HG03469 (cell line): ENCODE measurements at regions not wholly inside any gene's neighbourhood (a gene's known extent, or its start where the extent isn't known, plus 50 kb on each side); places are given as distances from the start of the nearest gene placed in this dataset.
"Not testable (repeated sequence)": the region's sequence is repeated elsewhere in the genome, so short reads cannot be mapped to it uniquely, and the experiment has no call there.

Experiments
- ATAC-seq: cut with Tn5 transposase; IDR thresholded peaks from one replicate; pipeline ENCODE4 v1.9.1; 2021; ENCODE audit warnings: mild to moderate bottlenecking, moderate library complexity, moderate number of reproducible peaks; ENCODE audit not compliant: unreplicated experiment

DNA sequence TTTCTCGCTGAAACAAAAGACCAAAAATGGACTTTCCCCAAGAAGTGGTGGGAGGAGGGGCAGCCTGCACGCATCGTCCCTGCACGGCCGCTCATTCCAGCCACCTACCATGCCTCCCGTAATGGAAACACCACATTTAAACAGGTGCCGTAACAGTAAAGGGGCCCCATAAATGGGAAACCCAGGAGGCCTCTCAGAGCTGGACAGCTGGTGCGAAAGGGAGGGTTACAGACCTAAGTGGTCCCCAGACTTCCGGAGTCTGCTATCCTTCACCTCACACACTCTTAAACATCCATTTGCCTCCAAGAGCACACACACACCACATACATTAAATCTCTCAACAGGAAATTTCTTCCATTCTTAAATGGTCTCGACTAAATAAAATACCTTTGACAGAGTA, 120.7 kb upstream of the SOD1 start:
- ATAC-seq: no peak

DNA sequence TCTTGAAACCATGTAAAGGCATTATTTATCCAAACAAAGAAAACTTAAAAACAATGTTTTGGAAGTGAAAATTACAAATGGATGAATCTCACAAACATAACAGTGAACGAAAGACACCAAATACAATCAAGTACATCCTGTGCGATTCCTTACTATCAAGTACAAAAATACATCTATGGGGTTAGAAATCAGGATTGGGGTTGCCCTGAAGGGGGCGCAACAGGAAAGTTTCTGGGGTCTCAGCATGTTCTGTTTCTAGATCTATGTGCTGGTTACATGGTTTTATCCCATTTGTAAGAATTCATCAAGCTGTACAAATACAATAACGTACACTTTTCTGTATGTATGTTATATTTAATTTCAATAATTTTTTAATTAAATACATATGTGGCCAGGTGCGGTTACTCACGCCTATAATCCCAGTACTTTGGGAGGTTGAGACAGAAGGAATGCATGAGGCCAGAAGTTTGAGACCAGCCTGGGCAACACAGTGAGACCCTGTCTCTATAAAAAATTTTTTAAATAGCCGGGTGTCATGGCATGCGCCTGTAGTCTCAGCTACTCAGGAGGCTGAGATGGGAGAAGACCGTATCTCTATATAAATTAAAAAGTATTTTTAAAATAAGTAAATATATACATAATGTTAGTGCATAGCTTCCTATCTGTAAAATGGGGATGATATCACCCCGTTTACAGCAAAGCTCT, 121.5 kb upstream of the SOD1 start:
- no peak for ATAC-seq

DNA sequence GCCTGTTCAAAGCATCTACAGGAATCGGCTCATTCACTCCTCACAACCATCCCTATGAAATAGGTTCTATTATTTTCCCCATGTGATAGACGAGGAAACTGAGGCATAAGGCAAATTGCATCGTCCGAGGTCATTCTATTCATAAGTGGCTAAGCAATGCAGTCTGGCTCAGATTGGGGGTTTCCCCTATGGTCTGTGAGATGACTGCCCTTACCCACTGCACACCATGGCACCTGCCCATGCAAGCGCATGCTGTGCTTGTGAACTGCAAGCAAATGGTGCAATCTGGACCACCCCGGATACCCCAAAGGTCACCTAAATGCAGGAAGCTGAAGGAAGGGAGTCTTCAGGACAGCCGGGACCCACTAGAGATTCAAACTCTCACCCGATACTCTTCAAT, 123.4 kb upstream of the SOD1 start:
- no peak for ATAC-seq

DNA sequence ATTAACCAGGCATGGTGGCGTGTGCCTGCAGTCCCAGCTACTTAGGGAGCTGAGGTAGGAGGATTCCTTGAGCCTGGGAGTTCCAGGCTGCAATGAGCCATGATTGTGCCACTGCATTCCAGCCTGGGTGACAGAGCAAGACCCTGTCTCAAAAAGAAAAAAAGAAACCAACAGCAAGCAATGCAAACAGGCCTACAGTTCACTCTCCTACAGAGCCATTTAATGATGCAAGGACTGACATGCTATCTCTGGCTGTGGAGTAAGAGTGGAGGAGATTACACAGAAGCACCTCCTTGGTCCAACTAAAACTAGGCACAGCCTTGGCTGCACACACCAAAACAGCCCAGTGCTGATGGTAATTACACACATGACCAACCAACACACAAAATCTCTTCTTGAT, 127.5 kb upstream of the SOD1 start:
- no peak for ATAC-seq

DNA sequence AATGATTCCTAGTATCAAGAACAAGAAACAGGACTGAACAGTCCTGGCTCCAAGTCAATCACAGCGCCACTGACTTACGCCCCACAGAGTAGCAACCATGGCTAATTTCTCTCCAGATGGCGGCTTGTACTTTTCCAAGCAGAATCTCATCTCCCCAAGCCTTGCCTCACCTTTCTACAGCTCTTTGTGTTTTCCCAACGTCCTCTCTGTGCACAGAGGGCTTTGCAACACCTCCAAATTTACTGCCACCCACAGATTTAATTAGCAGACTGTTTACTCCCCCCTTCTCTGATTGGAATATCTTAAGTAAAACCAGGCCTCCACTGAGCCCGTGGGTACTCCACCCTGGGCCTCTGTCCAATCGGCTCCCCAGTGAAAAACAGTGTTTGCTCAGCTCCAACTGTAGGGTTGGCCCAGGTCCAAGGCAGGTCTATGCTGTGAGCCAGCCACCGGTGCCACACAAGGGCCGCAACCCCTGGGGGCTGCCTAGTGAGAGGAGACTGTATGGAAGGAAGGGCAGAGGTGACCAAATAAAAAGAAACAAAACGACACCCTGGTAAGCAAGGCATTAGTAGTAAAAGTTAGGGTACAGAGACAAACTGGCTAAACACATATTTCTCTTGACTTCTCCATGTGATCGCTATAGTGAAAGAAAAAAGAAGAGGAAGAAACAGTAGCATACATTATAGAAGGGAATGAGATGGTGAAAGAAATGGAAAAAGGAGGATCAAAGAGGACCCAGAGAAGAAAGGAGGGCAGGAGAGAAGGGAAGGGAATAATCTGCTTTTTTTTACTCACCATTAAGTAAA, 128.4 kb upstream of the SOD1 start:
- ATAC-seq: no peak

DNA sequence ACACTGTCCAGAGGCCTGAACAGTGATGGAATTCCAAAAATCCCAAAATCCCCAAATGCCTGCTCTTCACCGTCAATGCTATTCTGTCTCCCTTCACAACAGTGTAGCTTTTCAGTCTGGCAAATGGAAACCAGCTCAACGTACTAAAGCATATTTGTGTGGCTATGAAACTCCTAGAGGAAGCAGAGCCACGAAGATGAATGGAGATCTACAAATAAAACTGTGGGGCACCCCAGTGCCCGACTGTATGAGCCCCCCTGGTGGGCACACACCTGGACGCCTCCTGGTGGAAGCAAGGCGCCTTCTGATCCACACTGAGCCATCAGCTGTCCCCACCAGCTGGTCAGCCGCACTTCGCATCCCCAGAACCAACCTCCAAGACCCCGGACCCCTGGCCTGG, 129.1 kb upstream of the SOD1 start:
- no peak for ATAC-seq

DNA sequence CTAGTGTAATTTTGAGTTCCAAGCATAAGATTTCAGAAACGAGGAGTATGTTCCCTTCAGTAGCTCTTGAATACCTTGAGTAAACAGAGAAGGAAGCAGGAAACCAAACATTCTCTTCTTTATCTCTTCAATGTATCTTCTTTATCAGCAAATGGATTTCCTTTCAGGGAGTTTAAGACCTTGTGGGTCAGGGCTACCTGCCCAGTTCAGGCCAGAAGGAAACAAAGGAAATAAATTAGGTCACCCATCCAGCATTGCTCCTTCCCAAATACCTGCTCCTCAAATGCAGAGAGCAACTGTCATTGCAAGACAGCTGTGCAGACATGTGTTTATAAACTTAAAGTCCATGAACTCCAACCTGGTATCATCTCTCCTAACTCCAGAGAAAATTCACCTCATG, 130.1 kb upstream of the SOD1 start:
- no peak for ATAC-seq

DNA sequence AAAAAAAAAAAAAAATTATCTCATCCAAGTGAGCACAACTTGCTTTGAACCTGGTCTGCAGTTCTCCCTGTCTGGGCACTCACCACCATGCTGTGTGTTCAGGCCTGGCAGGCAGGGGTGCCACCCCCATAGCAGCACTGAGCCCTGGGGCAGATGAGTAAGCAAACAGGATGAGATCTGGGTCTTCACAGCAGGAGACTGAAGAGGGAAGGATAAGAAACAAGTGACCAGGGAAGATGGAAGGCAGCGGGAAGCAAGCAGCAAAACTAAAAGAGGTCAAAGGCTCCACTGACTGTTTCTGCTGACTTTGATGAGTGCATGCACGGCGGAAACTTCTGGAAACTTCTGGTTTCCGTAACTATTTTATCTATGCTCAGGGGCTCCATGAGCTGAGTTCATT, 133.5 kb upstream of the SOD1 start:
- ATAC-seq: no peak

DNA sequence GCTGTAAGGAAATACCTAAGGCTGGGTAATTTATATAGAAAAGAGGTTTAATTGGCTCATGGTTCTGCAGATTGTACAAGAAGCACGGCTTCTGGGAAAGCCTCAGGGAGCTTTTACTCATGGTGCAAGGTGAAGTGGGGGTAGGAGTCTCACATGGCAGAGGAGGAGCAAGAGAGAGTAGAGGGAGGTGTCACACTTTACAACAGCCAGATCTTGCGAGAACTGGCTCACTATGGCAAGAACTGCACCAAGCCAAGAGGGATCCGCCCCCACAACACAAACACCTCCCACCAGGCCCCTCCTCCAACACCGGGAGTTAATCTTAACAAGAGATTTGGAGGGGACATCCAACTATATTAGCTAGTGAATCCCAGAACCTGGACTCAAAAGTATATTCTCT, 135.4 kb upstream of the SOD1 start:
- ATAC-seq: no peak

DNA sequence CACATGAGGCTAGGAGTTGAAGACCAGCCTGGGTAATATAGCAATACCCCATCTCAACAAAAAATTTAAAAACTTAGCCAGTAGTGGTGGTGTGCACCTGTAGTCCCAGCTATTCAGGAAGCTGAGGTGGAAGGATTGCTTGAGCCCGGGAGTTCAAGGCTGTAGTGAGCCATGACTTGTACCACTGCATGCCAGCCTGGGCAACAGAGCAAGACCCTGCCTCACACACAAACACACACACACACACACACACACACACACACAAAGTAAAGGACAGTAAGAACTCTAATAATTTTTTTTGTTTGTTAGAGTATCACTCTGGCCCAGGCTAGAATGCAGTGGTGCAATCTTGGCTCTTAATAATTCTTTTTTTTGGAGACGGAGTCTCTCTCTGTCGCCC, 138.0 kb upstream of the SOD1 start:
- no peak for ATAC-seq

DNA sequence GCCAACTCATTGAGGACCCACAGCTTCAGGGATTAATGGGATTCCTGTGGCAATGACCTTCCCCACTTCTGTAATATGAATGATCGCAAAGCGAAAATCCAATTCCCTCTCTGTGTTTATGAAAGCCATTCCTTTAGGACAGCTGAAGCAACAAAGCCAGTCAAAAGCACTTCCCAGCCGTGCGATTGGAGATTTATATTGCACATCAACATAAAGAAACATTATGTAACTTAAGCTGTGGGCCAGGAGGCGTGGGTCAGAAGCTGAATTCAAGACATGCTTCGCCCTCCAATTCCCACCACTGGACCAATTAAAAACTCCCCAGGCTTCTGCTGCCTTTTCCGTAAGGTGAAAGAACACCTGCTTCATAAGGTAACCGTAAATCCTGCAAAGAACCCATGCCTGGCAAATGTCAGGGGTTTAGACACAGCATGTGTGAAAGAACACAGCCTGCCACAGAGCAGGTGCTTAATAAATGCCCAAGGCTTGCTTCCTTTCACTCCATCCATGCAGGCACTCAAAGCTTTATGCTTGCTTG, 138.9 kb upstream of the SOD1 start:
- no peak for ATAC-seq

DNA sequence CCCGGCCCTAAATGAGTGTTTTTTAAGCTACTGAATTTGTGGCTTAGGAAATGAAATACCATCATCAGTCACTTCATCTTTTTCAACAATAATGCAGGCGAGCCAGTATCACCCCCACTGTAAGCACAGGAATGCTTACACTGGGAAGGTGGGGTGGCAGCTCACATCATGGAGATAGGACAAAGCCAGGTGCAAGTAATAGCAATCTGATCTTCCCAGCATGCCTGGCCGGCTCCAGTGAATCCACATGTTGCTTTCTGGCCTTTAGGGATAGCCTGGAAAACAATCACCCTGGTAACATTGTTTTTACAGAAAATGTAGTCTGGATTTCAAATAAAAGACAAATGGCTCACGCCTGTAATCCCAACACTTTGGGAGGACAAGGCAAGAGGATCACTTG, 140.9 kb upstream of the SOD1 start:
- no peak for ATAC-seq

DNA sequence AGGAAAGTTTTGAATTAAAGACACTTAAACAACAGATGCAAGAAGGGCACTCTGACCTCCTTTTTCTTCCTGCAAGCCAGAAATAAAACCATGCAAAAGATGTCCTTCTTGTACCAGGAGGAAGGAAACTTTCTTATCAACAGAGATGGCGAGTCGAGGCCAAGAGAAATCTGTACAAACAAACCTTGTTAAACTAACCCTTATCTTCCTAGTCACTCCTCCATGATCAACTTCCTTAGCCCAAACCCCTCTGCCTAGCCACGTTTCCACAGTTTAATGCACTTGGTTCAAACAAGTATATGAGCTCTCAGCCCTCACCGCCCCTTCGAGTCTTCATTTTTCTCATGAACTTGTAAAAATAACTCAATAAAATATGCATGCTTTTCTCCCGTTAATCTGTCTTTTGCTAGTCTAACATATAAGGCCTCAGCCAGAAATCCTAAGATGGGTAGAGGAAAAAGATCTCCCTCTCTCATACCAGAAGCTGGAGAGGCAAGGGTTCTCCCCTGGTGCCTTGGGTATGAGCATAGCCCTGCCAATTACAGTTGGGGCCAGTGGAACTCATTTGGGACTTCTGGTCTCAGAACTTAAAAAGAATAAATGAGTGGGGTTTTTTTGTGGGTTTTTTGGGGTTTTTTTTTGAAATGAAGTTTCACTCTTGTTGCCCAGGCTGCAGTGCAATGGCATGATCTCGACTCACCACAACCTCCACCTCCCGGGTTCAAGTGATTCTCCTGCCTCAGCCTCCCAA, 141.7 kb upstream of the SOD1 start:
- ATAC-seq: no peak

DNA sequence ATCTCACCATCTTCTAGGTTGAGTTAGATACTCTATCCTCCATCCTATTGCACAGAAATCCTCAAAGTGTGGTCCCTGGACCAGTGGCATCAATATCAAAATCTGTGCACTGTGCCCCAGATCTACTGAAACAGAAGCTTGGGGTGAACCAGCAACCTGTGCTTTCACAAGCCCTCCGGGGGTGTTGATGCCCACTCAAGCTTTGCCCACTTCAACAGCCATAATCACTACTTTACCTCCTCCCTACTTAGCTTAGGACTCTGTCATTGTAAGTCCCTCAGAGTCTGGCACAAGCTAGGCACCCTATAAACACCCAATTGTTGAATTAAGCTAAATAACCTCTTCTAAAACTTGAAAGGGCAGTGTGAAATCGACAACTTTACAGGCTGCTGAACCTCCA, 144.2 kb upstream of the SOD1 start:
- no peak for ATAC-seq

DNA sequence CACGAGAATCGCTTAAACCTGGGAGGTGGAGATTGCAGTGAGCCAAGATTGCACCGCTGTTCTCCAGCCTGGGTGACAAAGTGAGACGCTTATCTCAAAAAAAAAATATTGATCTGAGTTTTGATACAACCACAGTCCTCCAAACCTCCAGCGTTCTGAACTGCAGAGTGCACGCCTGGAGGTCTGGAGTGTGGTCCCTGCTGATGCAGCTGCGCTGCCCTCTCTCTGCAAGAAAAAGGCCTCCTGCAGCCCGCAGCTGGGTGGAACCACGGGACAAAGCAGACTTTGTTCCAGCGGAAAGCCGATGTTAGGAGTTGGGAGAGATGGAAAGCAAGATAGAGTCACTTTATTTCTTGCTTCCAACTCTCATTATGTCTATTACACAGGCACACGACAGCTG, 144.9 kb upstream of the SOD1 start:
- ATAC-seq: no peak

DNA sequence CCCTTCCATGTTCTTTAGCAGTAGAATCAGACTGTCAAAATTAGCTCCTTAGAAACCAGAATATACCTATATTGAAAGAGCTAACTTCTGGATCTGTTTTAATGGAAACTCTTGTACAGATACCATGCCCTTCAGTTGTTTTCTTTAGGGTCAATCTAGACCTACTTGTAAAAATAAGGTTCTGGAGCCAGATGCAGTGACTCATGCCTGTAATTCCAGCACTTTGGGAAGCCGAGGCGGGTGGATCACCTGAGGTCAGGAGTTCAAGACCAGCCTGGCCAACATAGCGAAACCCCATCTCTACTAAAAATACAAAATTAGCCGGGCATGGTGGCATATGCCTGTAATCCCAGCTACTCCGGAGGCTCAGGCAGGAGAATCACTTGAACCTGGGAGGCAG, 146.0 kb upstream of the SOD1 start:
- ATAC-seq: not testable (repeated sequence)

DNA sequence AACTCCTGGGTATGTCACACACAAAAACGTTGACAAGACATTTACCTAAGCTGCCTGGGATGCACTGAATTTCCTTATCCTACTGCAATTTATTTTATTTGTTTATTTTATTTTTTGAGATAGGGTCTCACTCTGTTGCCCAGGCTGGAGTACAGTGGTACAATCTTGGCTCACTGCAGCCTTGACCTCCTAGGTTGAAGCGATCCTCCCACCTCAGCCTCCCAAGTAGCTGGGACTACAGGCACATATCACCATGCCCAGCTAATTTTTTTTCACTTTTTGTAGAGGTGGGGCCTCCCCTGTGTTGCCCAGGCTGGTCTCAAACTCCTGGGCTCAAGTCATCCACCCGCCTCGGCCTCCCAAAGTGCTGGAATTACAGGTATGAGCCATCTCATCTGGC, 147.5 kb upstream of the SOD1 start:
- ATAC-seq: not testable (repeated sequence)

DNA sequence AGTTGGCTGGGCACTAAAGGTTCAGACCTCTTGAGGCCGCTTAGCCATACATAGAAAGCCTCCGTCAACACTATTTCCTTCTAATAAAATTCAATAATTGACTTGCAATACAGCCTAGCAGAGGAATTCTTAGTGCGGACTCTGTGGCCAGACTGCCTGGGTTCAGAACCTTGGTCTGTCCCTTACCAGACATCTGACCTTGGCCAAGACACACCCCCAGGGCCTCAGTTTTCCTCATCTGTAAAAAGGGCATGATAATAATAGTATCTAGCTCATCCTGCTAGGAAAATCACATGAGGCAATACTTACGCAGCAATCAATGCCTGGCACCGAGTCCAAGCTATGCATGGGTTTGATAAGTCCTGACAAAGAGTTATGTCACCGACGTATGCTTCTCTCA, 148.2 kb upstream of the SOD1 start:
- no peak for ATAC-seq

DNA sequence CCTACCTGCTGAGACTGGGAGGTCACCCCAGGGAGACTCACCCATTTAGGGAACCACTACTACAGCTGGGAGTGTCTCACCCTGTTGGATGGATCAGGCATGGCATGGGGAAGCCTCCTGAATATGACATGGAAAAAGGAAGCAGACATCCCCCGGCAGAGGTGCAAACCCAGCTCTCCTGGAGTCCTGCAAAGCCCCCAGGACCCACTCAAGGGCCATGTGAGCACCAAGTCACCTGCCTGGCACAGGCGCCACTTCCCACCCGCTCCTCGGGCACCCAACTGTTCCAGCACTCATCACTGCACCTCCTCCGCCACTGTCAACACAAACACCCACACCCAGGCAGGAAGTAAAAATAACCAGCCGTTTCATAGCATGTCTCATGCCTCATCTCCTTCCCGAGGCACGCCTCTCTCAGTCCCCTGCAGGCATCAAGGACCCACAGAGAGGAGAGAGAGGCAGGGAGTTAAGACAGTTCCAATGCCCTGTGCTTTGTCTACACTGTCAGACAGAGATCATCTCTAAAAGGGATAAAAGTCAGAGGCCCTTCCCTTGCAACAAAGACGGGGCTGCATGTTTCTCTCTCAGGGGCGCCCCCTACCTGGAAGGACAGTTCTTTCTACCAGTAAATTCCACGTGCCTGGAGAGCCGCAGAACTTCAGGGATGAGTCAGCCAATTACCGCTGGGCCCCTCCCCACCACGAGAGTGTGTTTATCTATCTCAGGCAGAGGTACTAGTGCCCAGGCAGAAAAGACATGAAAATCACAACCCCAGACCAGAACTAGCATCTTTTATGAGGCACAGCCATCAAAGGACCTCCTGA, 150.1 kb upstream of the SOD1 start:
- ATAC-seq: no peak

DNA sequence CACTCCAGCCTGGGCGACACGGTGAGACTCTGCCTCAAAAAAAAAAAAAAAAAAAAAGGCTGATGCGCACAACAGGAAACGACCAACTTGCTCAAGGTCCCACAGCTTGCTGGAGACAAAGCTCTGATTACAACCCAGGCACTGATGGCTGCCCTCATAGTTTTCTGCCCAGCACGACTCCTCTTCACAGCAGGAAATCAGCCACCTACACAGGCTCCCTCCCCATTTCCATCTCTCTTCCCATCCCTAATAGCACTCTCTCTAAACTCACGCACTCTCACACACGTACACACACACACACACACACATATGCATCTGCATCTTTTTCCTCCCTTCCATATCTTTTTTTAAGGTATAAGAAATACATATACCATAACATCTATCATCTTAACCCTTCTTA, 153.5 kb upstream of the SOD1 start:
- no peak for ATAC-seq

DNA sequence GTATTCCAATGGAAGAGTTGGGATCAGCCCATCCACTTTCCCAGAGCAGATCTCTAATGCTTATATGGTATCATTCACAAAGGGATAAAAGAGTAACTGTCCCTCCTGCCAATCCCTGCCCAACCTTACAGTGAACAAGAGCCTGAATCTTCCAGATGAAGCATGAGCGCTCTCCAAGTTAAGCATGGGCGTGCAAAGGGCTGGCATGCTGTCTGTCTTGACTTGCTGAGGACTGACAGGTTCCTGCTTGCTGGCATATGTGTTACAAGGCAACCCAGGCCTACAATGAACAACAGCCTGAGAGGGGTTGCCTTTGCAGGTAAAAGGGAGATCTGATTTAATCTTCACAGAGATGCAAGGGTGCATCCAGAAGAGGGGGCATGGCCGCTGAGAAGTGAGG, 155.6 kb upstream of the SOD1 start:
- no peak for ATAC-seq
